Psoas muscle (tissue), 7 donors: ENCODE measurements at regions not wholly inside any gene's neighbourhood (a gene's known extent, or its start where the extent isn't known, plus 50 kb on each side); places are given as distances from the start of the nearest gene placed in this dataset.

Source experiments
- ATAC-seq, 4 donors: fragments of 200-7000 bp; cut with Tn5 transposase; one replicate each; pipeline ENCODE4 v1.9.1; 2020; ENCODE audit warnings: moderate library complexity in 3 of 4, mild to moderate bottlenecking in 2 of 4
- DNase-seq, 2 donors: peaks; one replicate each; pipeline ENCODE4 v3.0.0-alpha.2; 2020
- H3K27ac ChIP-seq: fragments of 200-600 bp; one replicate; pipeline ENCODE4 v1.8.0; 2022
- H3K27me3 ChIP-seq, 3 donors: fragments of 200-600 bp in 1 of 3; one replicate each; pipeline versions ENCODE4 v1.6.1 to v1.8.0; 2013 to 2022; ENCODE audit warnings: low read length in 2 of 3, mild to moderate bottlenecking in 2 of 3, moderate library complexity in 1 of 3; ENCODE audit not compliant: insufficient read depth in 3 of 3
- H3K36me3 ChIP-seq, 2 donors: fragments of 200-600 bp in 1 of 2; one replicate each; pipeline versions ENCODE4 v1.6.1 to v1.8.0; 2013 to 2022; ENCODE audit warnings: low read depth in 1 of 2, mild to moderate bottlenecking in 1 of 2, moderate library complexity in 1 of 2; ENCODE audit not compliant: insufficient read depth in 1 of 2
- H3K4me1 ChIP-seq: fragments of 200-600 bp; one replicate; pipeline ENCODE4 v1.8.0; 2022
- H3K4me3 ChIP-seq: fragments of 200-600 bp; one replicate; pipeline ENCODE4 v1.8.0; 2022; ENCODE audit warnings: mild to moderate bottlenecking
- H3K9me3 ChIP-seq: fragments of 200-600 bp; one replicate; pipeline ENCODE4 v1.8.0; 2022
- CTCF ChIP-seq: fragments of 200-600 bp; IDR thresholded peaks from one replicate; pipeline ENCODE4 v1.8.0; 2022; ENCODE audit warnings: antibody characterized with exemption
- WGBS, 3 donors: extraction: QIAGEN DNeasy Blood & Tissue Kit; methylation state at CpG; one replicate each; pipeline versions ENCODE4 v1.1.6 to v1.1.7; 2013; 5-methylcytosine and 5-hydroxymethylcytosine counted together
- intact Hi-C, 2 donors: fragments of 100-400 bp; cut with DNase I; formaldehyde crosslinking; loops; one replicate each; pipeline versions ENCODE4 v1.11.0 to v1.14.2; 2022
- donor health status: healthy with polysubstance abuse.
- donor health status: DM: no; HTN: no; CAD: no; lungs with moderate emphysema.
- donor health status: Bipolar disorder and iron deficiency.
- donor health status: healthy.
- donor health status: DM: yes; HTN: yes; CAD: no.
- donor health status: DM: no; HTN: no; CAD: no.
- donor health status: DM: yes; HTN: yes; CAD: no.

DNA sequence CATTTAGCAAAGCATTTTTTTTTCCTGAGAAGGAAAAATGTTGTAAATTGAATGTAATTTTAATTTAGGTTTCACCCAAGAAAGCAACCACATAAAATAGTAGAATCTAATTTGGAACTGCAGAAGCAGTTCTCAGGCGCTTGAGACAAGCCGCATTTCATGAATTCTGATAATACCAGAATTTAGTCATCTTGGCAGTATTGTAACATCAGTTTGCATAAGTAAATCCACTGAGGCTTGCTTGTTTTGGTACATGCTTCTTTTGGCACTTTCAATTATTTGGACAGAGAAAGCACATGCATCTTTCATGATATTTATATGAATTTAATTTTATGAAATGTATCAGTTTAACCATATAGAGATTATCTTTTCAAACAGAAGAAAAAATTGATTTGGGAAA is 389.7 kb upstream of the ROBO1 start:
- no peak for ATAC-seq
- 32 to 53% (median 41%) methylated on average over 2 of the region's 2 CpGs for WGBS, 3 donors

DNA sequence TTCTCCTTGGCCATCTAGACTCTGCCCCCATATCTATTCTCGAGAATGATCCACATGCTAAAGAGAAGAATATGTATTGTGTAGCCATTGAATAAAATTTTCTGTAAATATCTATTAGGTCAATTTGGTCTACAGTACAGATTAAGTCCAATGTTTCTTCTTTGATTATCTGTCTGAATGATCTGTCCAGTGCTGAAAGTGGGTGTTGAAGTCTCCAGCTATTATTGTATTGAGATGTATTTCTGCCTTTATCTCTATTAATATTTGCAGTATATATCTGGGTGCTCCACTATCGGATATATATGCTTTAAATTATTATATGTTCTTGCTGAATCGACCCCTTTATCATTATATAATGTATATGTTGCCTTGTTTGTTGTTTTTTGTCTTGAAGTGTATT is 384.9 kb upstream of the ROBO1 start:
- no peak overlapping the region for H3K4me3 ChIP-seq
- no peak for ATAC-seq
- no peak for DNase-seq
- 66 to 75% (median 68%) methylated on average over 3 of the region's 3 CpGs for WGBS, 3 donors
- H3K36me3 ChIP-seq = no peaks in the 10 kb centered on the region
- no peaks in the 10 kb centered on the region for H3K27me3 ChIP-seq
- H3K4me1 ChIP-seq = no peaks in the 10 kb centered on the region
- TF ChIP-seq CTCF = no peak
- no peak overlapping the region for H3K27ac ChIP-seq
- intact Hi-C loops = no loop called here
- H3K9me3 ChIP-seq = no peaks in the 10 kb centered on the region

More for the DNA sequence above, 389.7 kb upstream of the ROBO1 start:
- Histone ChIP-seq H3K4me1 (no peaks in the 10 kb centered on the region), H3K4me3 (no peak overlapping the region), H3K9me3 (no peaks in the 10 kb centered on the region), H3K27ac (no peak overlapping the region), H3K27me3 (no peaks in the 10 kb centered on the region), H3K36me3 (no peaks in the 10 kb centered on the region)
- no peak for DNase-seq
- no peak for TF ChIP-seq CTCF
- intact Hi-C loops = no loop called here

GRCh38 chr3:80142714-80143113 is 374.9 kb upstream of the ROBO1 start:
- WGBS, 3 donors = 83 to 84% (median 84%) methylated on average over 4 of the region's 4 CpGs
- Histone ChIP-seq H3K27ac (no peak overlapping the region), H3K27me3 (no peaks in the 10 kb centered on the region), H3K4me3 (no peak overlapping the region), H3K9me3 (no peaks in the 10 kb centered on the region), H3K4me1 (no peaks in the 10 kb centered on the region), H3K36me3 (no peaks in the 10 kb centered on the region)
- ATAC-seq (no peak), DNase-seq (no peak)
- TF ChIP-seq CTCF = no peak
- intact Hi-C loops = no loop called here

DNA sequence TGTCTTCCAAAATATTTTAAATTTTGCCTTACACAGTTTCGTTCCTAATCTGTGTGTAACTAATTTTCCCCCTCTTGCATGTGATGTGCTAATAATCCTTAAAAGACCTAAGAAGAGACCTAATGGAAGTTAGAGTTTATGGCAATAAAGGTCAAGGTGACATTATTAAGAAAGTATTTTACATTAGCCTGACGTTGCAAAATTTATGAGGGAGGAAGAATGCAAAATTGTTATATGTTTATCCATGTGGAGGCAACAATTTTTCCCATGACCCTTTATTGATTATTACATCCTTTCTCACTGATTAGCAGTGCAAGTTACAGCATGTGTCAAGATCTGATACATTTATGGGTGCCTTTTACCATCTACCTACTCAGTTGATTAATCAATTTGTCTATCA is 373.8 kb upstream of the ROBO1 start:
- WGBS, 3 donors = 32 to 44% (median 41%) methylated on average over 2 of the region's 2 CpGs
- intact Hi-C loops = no loop called here
- H3K4me1 ChIP-seq = no peaks in the 10 kb centered on the region

More for the DNA sequence above, 373.8 kb upstream of the ROBO1 start:
- ATAC-seq (no peak), DNase-seq (no peak)
- no peaks in the 10 kb centered on the region for H3K36me3 ChIP-seq
- no peak overlapping the region for H3K4me3 ChIP-seq
- no peak overlapping the region for H3K27ac ChIP-seq
- H3K27me3 ChIP-seq = no peaks in the 10 kb centered on the region
- H3K9me3 ChIP-seq = no peaks in the 10 kb centered on the region
- TF ChIP-seq CTCF = no peak
